ENCODE measurements at regions not wholly inside any gene's neighbourhood (a gene's known extent, or its start where the extent isn't known, plus 50 kb on each side); places are given as distances from the start of the nearest gene placed in this dataset.

GRCh38 chr5:97846643-97847042, 663.6 kb upstream of the RIOK2 start:
- H3K4me2 ChIP-seq (ENCODE audit: low read depth, low read length), result no peak overlapping the region
- no peak overlapping the region for H3K4me3 ChIP-seq (ENCODE audit: insufficient read depth, low read depth, low read length)
- H3K27ac ChIP-seq (ENCODE audit: insufficient read depth, low read length), result no peak overlapping the region
- H3K56ac ChIP-seq (ENCODE audit: extremely low read depth, insufficient read depth, low read length), result no peak overlapping the region
- no TSS peak for BruUV-seq (replicated peaks)
- H4K8ac ChIP-seq (ENCODE audit: low read depth in 2 of 2, low read length in 2 of 2), result no peak overlapping the region
- in situ Hi-C loops (cut with MboI; ENCODE audit: low sequenced_read_pairs), result no loop called here
- H2BK5ac ChIP-seq (ENCODE audit: low read depth, low read length, poor library complexity, severe bottlenecking), result no peak overlapping the region
- no peak overlapping the region; the same call in 1 of the 2 replicates for H3K18ac ChIP-seq (ENCODE audit: low read depth, low read length)
- intact Hi-C loops (cut with micrococcal nuclease), result no loop called here
- DNase-seq (no peak), ATAC-seq (ENCODE audit: low read depth) (no peak)
- H3K4ac ChIP-seq (ENCODE audit: low read depth, low read length), result no peak overlapping the region
- dilution Hi-C loops (cut with HindIII; ENCODE audit: low sequenced_read_pairs, unreplicated experiment), result no loop called here
- no peak overlapping the region; the same call in 1 of the 2 replicates for H4K5ac ChIP-seq (ENCODE audit: low read depth, low read length)
- no peaks in the 10 kb centered on the region for H3K9me3 ChIP-seq (ENCODE audit: control insufficient read depth, insufficient read depth, low read length)
- H3K9me1 ChIP-seq (ENCODE audit: insufficient read depth, low read length), result no peaks in the 10 kb centered on the region
- H3K79me1 ChIP-seq (ENCODE audit: low read depth in 1 of 2, low read length in 2 of 2), result no peaks in the 10 kb centered on the region
- H3K9ac ChIP-seq (ENCODE audit: low read depth, low read length), result no peak overlapping the region
- POLR2A ChIA-PET (ENCODE audit: unreplicated experiment), result interaction anchor here (0.5 kb wide), 1 partner anchor 44 kb away, joined by 3 read pairs; no protein-coding TSS in a partner anchor
- CTCF ChIA-PET, result interaction anchor here (0.6 kb wide), 1 partner anchor 35 kb away, joined by 3 read pairs; no protein-coding TSS in a partner anchor
- no peaks in the 10 kb centered on the region for H3K4me1 ChIP-seq (ENCODE audit: control insufficient read depth, insufficient read depth, low read length)
- no peak overlapping the region for H2AK9ac ChIP-seq (replicated peaks; ENCODE audit: low read depth, low read length, poor library complexity)
- no peaks in the 10 kb centered on the region for H3K27me3 ChIP-seq (ENCODE audit: control insufficient read depth, insufficient read depth, low read length)
- no peak overlapping the region for H3K23ac ChIP-seq (ENCODE audit: low read depth, low read length)
- TF ChIP-seq SMC3 (IDR thresholded peaks at IDR 0.05; ENCODE audit: low read depth, low read length) (no peak), RCOR1 (IDR thresholded peaks at IDR 0.05; ENCODE audit: insufficient replicate concordance, low read length) (no peak), ELK1 (IDR thresholded peaks at IDR 0.05; ENCODE audit: borderline replicate concordance, low read depth, low read length) (no peak), MXI1 (IDR thresholded peaks at IDR 0.05; ENCODE audit: borderline replicate concordance, low read depth, low read length) (no peak), FOS (IDR thresholded peaks at IDR 0.05; ENCODE audit: low read depth, low read length) (no peak), MAZ (IDR thresholded peaks at IDR 0.05; ENCODE audit: borderline replicate concordance, low read depth, low read length) (no peak), CEBPB (IDR thresholded peaks at IDR 0.05; ENCODE audit: low read depth, low read length) (peak; percentile 59; the same call in 1 of the 2 replicates), RFX5 (IDR thresholded peaks at IDR 0.05; ENCODE audit: low read depth, low read length) (no peak), USF2 (IDR thresholded peaks at IDR 0.05; ENCODE audit: low read depth, low read length) (peak; percentile 53), BHLHE40 (IDR thresholded peaks at IDR 0.05; ENCODE audit: low read depth, low read length) (no peak)
- no peak overlapping the region for H2AFZ ChIP-seq (replicated peaks; ENCODE audit: low read length, poor library complexity)
- no peak overlapping the region for H3K14ac ChIP-seq (replicated peaks; ENCODE audit: low read depth, low read length)
- no peak overlapping the region for H2BK120ac ChIP-seq (ENCODE audit: low read depth, low read length)
- H2AK5ac ChIP-seq (ENCODE audit: low read depth, low read length), result no peak overlapping the region
- H2BK15ac ChIP-seq (ENCODE audit: low read depth, low read length), result no peak overlapping the region
- H2BK20ac ChIP-seq (ENCODE audit: low read depth, low read length), result no peak overlapping the region
- no peak overlapping the region for H4K91ac ChIP-seq (ENCODE audit: insufficient read depth, low read depth, low read length)
- no peaks in the 10 kb centered on the region for H3K36me3 ChIP-seq (ENCODE audit: control insufficient read depth, insufficient read depth, low read length)
- H4K20me1 ChIP-seq (ENCODE audit: insufficient read depth, low read length), result no peaks in the 10 kb centered on the region
